ENCODE measurements at regions not wholly inside any gene's neighbourhood (a gene's known extent, or its start where the extent isn't known, plus 50 kb on each side); places are given as distances from the start of the nearest gene placed in this dataset.

GRCh38 chr9:78601957-78602565 lies 305.1 kb downstream of the PSAT1 start:
- Histone ChIP-seq H3K27me3 (no peaks in the 10 kb centered on the region), H3K4me1 (peaks cover 19% of the 10 kb centered on the region), H3K4me3 (no peak overlapping the region), H3K36me3 (no peaks in the 10 kb centered on the region), H3K9me3 (replicated peaks) (no peaks in the 10 kb centered on the region), H3K27ac (no peak overlapping the region)
- DNase-seq, result peak; percentile 35 to 74

- H3K9me3 ChIP-seq (replicated peaks), result no peaks in the 10 kb centered on the region
- peak in 1 of 2 experiments; percentile 68 for DNase-seq
- H3K27me3 ChIP-seq, result no peaks in the 10 kb centered on the region
- H3K4me1 ChIP-seq, result peaks cover 25% of the 10 kb centered on the region
- H3K4me3 ChIP-seq, result peak overlapping the region; percentile 48
- H3K36me3 ChIP-seq, result no peaks in the 10 kb centered on the region
- peak overlapping the region; percentile 49 for H3K27ac ChIP-seq
Measured at GRCh38 chr9:78605041-78606000, 308.4 kb downstream of the PSAT1 start.

GRCh38 chr9:78606001-78606379 lies 309.1 kb downstream of the PSAT1 start:
- Histone ChIP-seq H3K4me1 (peaks cover 25% of the 10 kb centered on the region), H3K27ac (no peak overlapping the region), H3K27me3 (no peaks in the 10 kb centered on the region), H3K4me3 (no peak overlapping the region), H3K36me3 (no peaks in the 10 kb centered on the region), H3K9me3 (replicated peaks) (no peaks in the 10 kb centered on the region)
- no peak for DNase-seq

GRCh38 chr9:78607853-78608252 lies 310.9 kb downstream of the PSAT1 start:
- H3K4me3 ChIP-seq, result no peak overlapping the region
- peaks cover 16% of the 10 kb centered on the region for H3K4me1 ChIP-seq
- H3K27me3 ChIP-seq, result no peaks in the 10 kb centered on the region
- DNase-seq, result no peak
- H3K27ac ChIP-seq, result no peak overlapping the region
- no peaks in the 10 kb centered on the region for H3K36me3 ChIP-seq
- no peaks in the 10 kb centered on the region for H3K9me3 ChIP-seq (replicated peaks)

- H3K4me3 ChIP-seq, result no peak overlapping the region
- no peaks in the 10 kb centered on the region for H3K27me3 ChIP-seq
- no peak overlapping the region for H3K27ac ChIP-seq
- H3K36me3 ChIP-seq, result no peaks in the 10 kb centered on the region
- peak; percentile 49 to 76 for DNase-seq
- peaks cover 14% of the 10 kb centered on the region for H3K4me1 ChIP-seq
- H3K9me3 ChIP-seq (replicated peaks), result no peaks in the 10 kb centered on the region
Measured at GRCh38 chr9:78609450-78609849, 312.5 kb downstream of the PSAT1 start.

- no peaks in the 10 kb centered on the region for H3K36me3 ChIP-seq
- H3K9me3 ChIP-seq (replicated peaks), result no peaks in the 10 kb centered on the region
- no peak overlapping the region for H3K27ac ChIP-seq
- H3K27me3 ChIP-seq, result no peaks in the 10 kb centered on the region
- DNase-seq, result no peak
- peaks cover 6% of the 10 kb centered on the region; the same call in 1 of the 2 replicates for H3K4me1 ChIP-seq
- no peak overlapping the region for H3K4me3 ChIP-seq
Measured at GRCh38 chr9:78612091-78612490, 315.2 kb downstream of the PSAT1 start.

GRCh38 chr9:78613006-78613405 lies 316.1 kb downstream of the PSAT1 start:
- no peaks in the 10 kb centered on the region for H3K9me3 ChIP-seq (replicated peaks)
- no peak for DNase-seq
- H3K4me3 ChIP-seq, result no peak overlapping the region
- no peak overlapping the region for H3K27ac ChIP-seq
- H3K27me3 ChIP-seq, result no peaks in the 10 kb centered on the region
- peaks cover 6% of the 10 kb centered on the region; the same call in 1 of the 2 replicates for H3K4me1 ChIP-seq
- no peaks in the 10 kb centered on the region for H3K36me3 ChIP-seq

- no peaks in the 10 kb centered on the region for H3K27me3 ChIP-seq
- H3K27ac ChIP-seq, result no peak overlapping the region
- H3K4me1 ChIP-seq, result no peaks in the 10 kb centered on the region
- no peak overlapping the region for H3K4me3 ChIP-seq
- no peaks in the 10 kb centered on the region for H3K9me3 ChIP-seq (replicated peaks)
- no peaks in the 10 kb centered on the region for H3K36me3 ChIP-seq
- DNase-seq, result no peak
Measured at GRCh38 chr9:78614892-78615291, 318.0 kb downstream of the PSAT1 start.

GRCh38 chr9:78615372-78615771 lies 318.4 kb downstream of the PSAT1 start:
- H3K9me3 ChIP-seq (replicated peaks), result no peaks in the 10 kb centered on the region
- H3K4me1 ChIP-seq, result no peaks in the 10 kb centered on the region
- H3K27ac ChIP-seq, result no peak overlapping the region
- DNase-seq, result no peak
- no peak overlapping the region for H3K4me3 ChIP-seq
- H3K27me3 ChIP-seq, result no peaks in the 10 kb centered on the region
- H3K36me3 ChIP-seq, result no peaks in the 10 kb centered on the region

- DNase-seq, result no peak
- no peak overlapping the region for H3K27ac ChIP-seq
- H3K4me3 ChIP-seq, result no peak overlapping the region
Measured at GRCh38 chr9:78618735-78619134, 321.8 kb downstream of the PSAT1 start.

GRCh38 chr9:78620303-78620702 lies 323.4 kb downstream of the PSAT1 start:
- Histone ChIP-seq H3K4me3 (no peak overlapping the region), H3K36me3 (no peaks in the 10 kb centered on the region), H3K4me1 (no peaks in the 10 kb centered on the region), H3K27me3 (no peaks in the 10 kb centered on the region), H3K27ac (no peak overlapping the region), H3K9me3 (replicated peaks) (no peaks in the 10 kb centered on the region)
- no peak for DNase-seq

More at GRCh38 chr9:78618735-78619134, 321.8 kb downstream of the PSAT1 start:
- H3K9me3 ChIP-seq (replicated peaks), result no peaks in the 10 kb centered on the region
- H3K4me1 ChIP-seq, result no peaks in the 10 kb centered on the region
- H3K27me3 ChIP-seq, result no peaks in the 10 kb centered on the region
- H3K36me3 ChIP-seq, result no peaks in the 10 kb centered on the region

- no peaks in the 10 kb centered on the region for H3K4me1 ChIP-seq
- no peaks in the 10 kb centered on the region for H3K27me3 ChIP-seq
- no peak for DNase-seq
- no peak overlapping the region for H3K4me3 ChIP-seq
- H3K9me3 ChIP-seq (replicated peaks), result no peaks in the 10 kb centered on the region
- no peaks in the 10 kb centered on the region for H3K36me3 ChIP-seq
- no peak overlapping the region for H3K27ac ChIP-seq
Measured at GRCh38 chr9:78620764-78621163, 323.8 kb downstream of the PSAT1 start.

GRCh38 chr9:78622126-78622525 lies 325.2 kb downstream of the PSAT1 start:
- no peak for DNase-seq
- no peaks in the 10 kb centered on the region for H3K4me1 ChIP-seq
- no peak overlapping the region for H3K27ac ChIP-seq
- no peaks in the 10 kb centered on the region for H3K27me3 ChIP-seq
- H3K36me3 ChIP-seq, result no peaks in the 10 kb centered on the region
- no peaks in the 10 kb centered on the region; the same call in 1 of the 2 replicates for H3K9me3 ChIP-seq (replicated peaks)
- H3K4me3 ChIP-seq, result no peak overlapping the region

- no peak overlapping the region for H3K27ac ChIP-seq
- no peaks in the 10 kb centered on the region; the same call in 1 of the 2 replicates for H3K9me3 ChIP-seq (replicated peaks)
- H3K36me3 ChIP-seq, result no peaks in the 10 kb centered on the region
- DNase-seq, result no peak
- no peak overlapping the region for H3K4me3 ChIP-seq
- H3K27me3 ChIP-seq, result no peaks in the 10 kb centered on the region
- H3K4me1 ChIP-seq, result no peaks in the 10 kb centered on the region
Measured at GRCh38 chr9:78626971-78627370, 330.0 kb downstream of the PSAT1 start.

- H3K27me3 ChIP-seq, result no peaks in the 10 kb centered on the region
- DNase-seq, result no peak
Measured at GRCh38 chr9:78630966-78631365, 334.0 kb downstream of the PSAT1 start.

More at GRCh38 chr9:78630966-78631365, 334.0 kb downstream of the PSAT1 start:
- Histone ChIP-seq H3K9me3 (replicated peaks) (no peaks in the 10 kb centered on the region; the same call in 1 of the 2 replicates), H3K4me3 (no peak overlapping the region), H3K4me1 (no peaks in the 10 kb centered on the region), H3K36me3 (no peaks in the 10 kb centered on the region), H3K27ac (no peak overlapping the region)
